Keratinocyte (primary cell): ENCODE measurements at regions not wholly inside any gene's neighbourhood (a gene's known extent, or its start where the extent isn't known, plus 50 kb on each side); places are given as distances from the start of the nearest gene placed in this dataset.

Experiments
- DNase-seq: peaks from one replicate; pipeline ENCODE4 v3.0.0-alpha.2; 2011; ENCODE audit warnings: low read depth, missing footprints, low spot score
- FAIRE-seq: peaks from 2 replicates; lab custom pipeline; 2011; peaks lifted over from hg19 to GRCh38; lab: Jason Lieb, UNC
- H2AFZ ChIP-seq: 2 replicates; pipeline ENCODE4 v1.6.0; 2012; ENCODE audit warnings: low read length, control low read depth, inconsistent platforms; ENCODE audit not compliant: control insufficient read depth
- H3K27ac ChIP-seq: 2 replicates; pipeline ENCODE4 v1.5.1; 2011; ENCODE audit warnings: low read length; ENCODE audit not compliant: control insufficient read depth, insufficient read depth
- H3K27me3 ChIP-seq: 3 replicates; pipeline ENCODE4 v1.6.0; 2011; ENCODE audit warnings: low read length; ENCODE audit not compliant: control insufficient read depth, insufficient read depth; ENCODE audit errors: extremely low read depth
- H3K36me3 ChIP-seq, 2 experiments: 2 replicates in 1 of 2; 3 replicates in 1 of 2; pipeline ENCODE4 v1.5.1; 2011; ENCODE audit warnings: low read length in 2 of 2, mild to moderate bottlenecking in 1 of 2; ENCODE audit not compliant: control insufficient read depth in 2 of 2, insufficient read depth in 2 of 2; ENCODE audit errors: extremely low read depth in 1 of 2
- H3K4me1 ChIP-seq: 3 replicates; pipeline ENCODE4 v1.5.1; 2011; ENCODE audit warnings: low read length; ENCODE audit not compliant: control insufficient read depth, insufficient read depth; ENCODE audit errors: extremely low read depth
- H3K4me2 ChIP-seq: 3 replicates; pipeline ENCODE4 v1.6.0; 2011; ENCODE audit warnings: low read depth, low read length; ENCODE audit not compliant: control insufficient read depth, insufficient read depth; ENCODE audit errors: extremely low read depth
- H3K4me3 ChIP-seq, 3 experiments: fragments of 200-600 bp in 1 of 3; sonication (generic) in 1 of 3; 2 replicates in 2 of 3; 3 replicates in 1 of 3; pipeline ENCODE4 v1.5.1; 2011 to 2016; ENCODE audit warnings: low read length in 3 of 3, mild to moderate bottlenecking in 3 of 3, control low read depth in 2 of 3, inconsistent platforms in 1 of 3, low read depth in 1 of 3, mixed read lengths in 1 of 3, mixed run types in 1 of 3, moderate library complexity in 1 of 3; ENCODE audit not compliant: control insufficient read depth in 2 of 3, insufficient read depth in 2 of 3; ENCODE audit errors: extremely low read depth in 1 of 3
- H3K79me2 ChIP-seq: 2 replicates; pipeline ENCODE4 v1.6.0; 2012; ENCODE audit warnings: low read length; ENCODE audit not compliant: control insufficient read depth, insufficient read depth
- H3K9ac ChIP-seq: 3 replicates; pipeline ENCODE4 v1.6.0; 2011; ENCODE audit warnings: low read length; ENCODE audit not compliant: control insufficient read depth, insufficient read depth; ENCODE audit errors: extremely low read depth
- H3K9me1 ChIP-seq: 3 replicates; pipeline ENCODE4 v1.6.0; 2011; ENCODE audit warnings: low read length; ENCODE audit not compliant: control insufficient read depth, insufficient read depth; ENCODE audit errors: extremely low read depth
- H3K9me3 ChIP-seq: 2 replicates; pipeline ENCODE4 v1.5.1; 2012; ENCODE audit warnings: low read depth, low read length; ENCODE audit not compliant: control insufficient read depth
- H4K20me1 ChIP-seq: 3 replicates; pipeline ENCODE4 v1.6.0; 2011; ENCODE audit warnings: low read length; ENCODE audit not compliant: control insufficient read depth, insufficient read depth; ENCODE audit errors: extremely low read depth
- EZH2 ChIP-seq: IDR thresholded peaks from one replicate; pipeline ENCODE4 v1.6.1; 2012; ENCODE audit warnings: inconsistent platforms, mild to moderate bottlenecking, low read length, moderate library complexity
- dilution Hi-C: fragments of 300-500 bp; cut with MboI; formaldehyde crosslinking; loops from one replicate; pipeline ENCODE4 v1.7.0; 2020; ENCODE audit warnings: low sequenced_read_pairs; ENCODE audit not compliant: extremely low pct_ligation_motif_present
- TF ChIP-seq, protein P1 (sequence below), 3 experiments: IDR thresholded peaks in 1 of 3; conservative IDR thresholded peaks in 1 of 3; optimal IDR thresholded peaks in 1 of 3; 2 replicates in 2 of 3; 3 replicates in 1 of 3; pipeline versions ENCODE3 to v1.5.1; 2011; ENCODE audit warnings: low read length in 3 of 3, mild to moderate bottlenecking in 3 of 3, moderate library complexity in 2 of 3, control low read depth in 1 of 3, inconsistent platforms in 1 of 3; ENCODE audit not compliant: insufficient read depth in 2 of 3; ENCODE audit errors: extremely low read depth in 1 of 3

DNA sequence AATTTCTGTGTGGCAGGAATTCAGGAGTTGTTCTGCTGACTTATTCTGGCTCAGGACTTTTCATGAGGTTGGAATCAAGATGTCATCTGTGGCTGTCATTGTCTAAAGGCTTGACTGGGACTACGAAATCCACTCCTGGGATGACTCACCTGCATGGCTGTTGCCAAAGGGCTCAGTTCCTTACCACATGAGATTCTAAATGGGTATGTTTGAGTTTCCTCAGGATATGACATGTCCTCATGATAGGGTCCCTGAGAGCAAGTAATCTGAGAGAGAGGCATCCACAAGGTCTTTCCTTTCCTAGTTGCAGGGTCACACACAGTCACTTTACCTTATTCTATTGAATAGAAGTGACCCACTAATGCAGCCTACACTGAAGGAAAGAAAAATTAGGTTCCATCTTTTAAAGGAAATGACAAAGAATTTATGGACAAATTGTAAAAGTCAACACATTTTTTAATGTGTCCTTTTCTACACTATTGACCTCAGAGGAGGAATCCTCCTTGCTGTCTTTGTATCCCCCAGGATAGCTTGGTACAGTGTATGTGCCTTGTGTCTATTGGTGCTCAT is 1025.0 kb upstream of the GJE1 start:
- Histone ChIP-seq H3K27ac (no peak overlapping the region), H3K9me1 (no peaks in the 10 kb centered on the region), H3K79me2 (no peaks in the 10 kb centered on the region), H3K9ac (no peak overlapping the region), H4K20me1 (no peaks in the 10 kb centered on the region), H3K4me3 (no peak overlapping the region), H3K4me2 (peak overlapping the region; percentile 17), H3K36me3 (no peaks in the 10 kb centered on the region), H3K9me3 (no peaks in the 10 kb centered on the region), H2AFZ (no peak overlapping the region), H3K27me3 (no peaks in the 10 kb centered on the region), H3K4me1 (peaks cover 18% of the 10 kb centered on the region)
- dilution Hi-C loops: no loop called here
- peak; percentile 84 for FAIRE-seq
- TF ChIP-seq, protein P1, sequence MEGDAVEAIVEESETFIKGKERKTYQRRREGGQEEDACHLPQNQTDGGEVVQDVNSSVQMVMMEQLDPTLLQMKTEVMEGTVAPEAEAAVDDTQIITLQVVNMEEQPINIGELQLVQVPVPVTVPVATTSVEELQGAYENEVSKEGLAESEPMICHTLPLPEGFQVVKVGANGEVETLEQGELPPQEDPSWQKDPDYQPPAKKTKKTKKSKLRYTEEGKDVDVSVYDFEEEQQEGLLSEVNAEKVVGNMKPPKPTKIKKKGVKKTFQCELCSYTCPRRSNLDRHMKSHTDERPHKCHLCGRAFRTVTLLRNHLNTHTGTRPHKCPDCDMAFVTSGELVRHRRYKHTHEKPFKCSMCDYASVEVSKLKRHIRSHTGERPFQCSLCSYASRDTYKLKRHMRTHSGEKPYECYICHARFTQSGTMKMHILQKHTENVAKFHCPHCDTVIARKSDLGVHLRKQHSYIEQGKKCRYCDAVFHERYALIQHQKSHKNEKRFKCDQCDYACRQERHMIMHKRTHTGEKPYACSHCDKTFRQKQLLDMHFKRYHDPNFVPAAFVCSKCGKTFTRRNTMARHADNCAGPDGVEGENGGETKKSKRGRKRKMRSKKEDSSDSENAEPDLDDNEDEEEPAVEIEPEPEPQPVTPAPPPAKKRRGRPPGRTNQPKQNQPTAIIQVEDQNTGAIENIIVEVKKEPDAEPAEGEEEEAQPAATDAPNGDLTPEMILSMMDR (optimal IDR thresholded peaks at IDR 0.05 in 1 of 3, IDR thresholded peaks at IDR 0.05 in 1 of 3, conservative IDR thresholded peaks at IDR 0.05 in 1 of 3; ENCODE audit: extremely low read depth in 1 of 3, insufficient read depth in 2 of 3, low read length in 3 of 3): no peak
- TF ChIP-seq EZH2: no peak
- DNase-seq: peak; percentile 57

DNA sequence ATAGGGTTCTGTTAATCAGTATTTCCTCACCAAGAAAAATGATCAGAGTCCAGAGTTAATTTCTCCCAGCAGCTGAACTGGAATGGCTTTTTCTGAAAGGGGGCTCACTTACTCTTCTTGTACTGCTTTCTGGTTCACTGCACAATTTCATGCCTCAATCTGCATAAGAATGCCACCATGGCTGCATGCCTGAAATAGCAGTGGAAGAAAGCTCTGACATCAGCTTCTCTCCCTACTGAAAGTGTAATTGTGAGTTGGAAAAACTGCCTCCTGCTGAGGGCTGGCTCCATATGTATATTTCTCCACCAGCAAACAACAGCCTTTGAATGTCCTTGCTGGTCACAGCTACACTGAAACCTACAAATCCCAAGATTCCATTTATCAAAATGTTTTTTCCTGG is 1027.2 kb upstream of the GJE1 start:
- DNase-seq (no peak), FAIRE-seq (no peak)
- Histone ChIP-seq H2AFZ (peak overlapping the region; percentile 20), H3K4me1 (peaks cover 18% of the 10 kb centered on the region), H3K79me2 (no peaks in the 10 kb centered on the region), H3K9me3 (no peaks in the 10 kb centered on the region), H3K27me3 (no peaks in the 10 kb centered on the region), H3K27ac (no peak overlapping the region), H3K4me2 (no peak overlapping the region), H3K36me3 (no peaks in the 10 kb centered on the region), H3K9ac (no peak overlapping the region), H3K4me3 (no peak overlapping the region), H3K9me1 (no peaks in the 10 kb centered on the region), H4K20me1 (no peaks in the 10 kb centered on the region)
- TF ChIP-seq EZH2: no peak
- TF ChIP-seq, protein P1 (optimal IDR thresholded peaks at IDR 0.05 in 1 of 3, IDR thresholded peaks at IDR 0.05 in 1 of 3, conservative IDR thresholded peaks at IDR 0.05 in 1 of 3; ENCODE audit: extremely low read depth in 1 of 3, insufficient read depth in 2 of 3, low read length in 3 of 3): no peak
- dilution Hi-C loops: no loop called here
